GM12878 (cell line): ENCODE measurements at regions not wholly inside any gene's neighbourhood (a gene's known extent, or its start where the extent isn't known, plus 50 kb on each side); places are given as distances from the start of the nearest gene placed in this dataset.

Experiments
- ATAC-seq: fragments of 200-7000 bp; cut with Tn5 transposase; 3 replicates; pipeline ENCODE4 v1.9.1; 2020; ENCODE audit warnings: mild to moderate bottlenecking, moderate library complexity
- BruUV-seq: library from RNA; stranded (reverse); fragments of 400-500 nt; replicated peaks from 2 replicates; lab custom pipeline; 2021; lab: Mats Ljungman, UMichigan
- CTCF ChIA-PET: fragments of 300-600 bp; sonication (Branson Sonifier 250); formaldehyde crosslinking; extraction: SDS; loops from one replicate; lab custom pipeline; 2021; ENCODE audit warnings: inconsistent platforms; lab: Yijun Ruan, JAX
- POLR2A ChIA-PET: fragments of 350-600 bp; formaldehyde crosslinking; extraction: SDS; loops from one replicate; lab custom pipeline; 2021; ENCODE audit warnings: inconsistent platforms; lab: Charles Lee
- RAD21 ChIA-PET: fragments of 300-600 bp; sonication (Branson Sonifier 250); formaldehyde crosslinking; loops from one replicate; lab custom pipeline; 2023; ENCODE audit warnings: antibody characterized with exemption; ENCODE audit not compliant: unreplicated experiment; lab: Charles Lee
- SMC1A ChIA-PET: fragments of 300-600 bp; sonication (Branson Sonifier 250); formaldehyde crosslinking; loops from one replicate; lab custom pipeline; 2023; ENCODE audit not compliant: unreplicated experiment, uncharacterized antibody; lab: Charles Lee
- DNase-seq: peaks from one replicate; pipeline ENCODE4 v3.0.0-alpha.2; 2011; ENCODE audit warnings: low read depth, low spot score
- FAIRE-seq: peaks from 3 replicates; lab custom pipeline; 2011; peaks lifted over from hg19 to GRCh38; lab: Jason Lieb, UNC
- H2AFZ ChIP-seq: 2 replicates; pipeline ENCODE4 v1.6.0; 2011; ENCODE audit warnings: low read depth, low read length, control low read depth; ENCODE audit not compliant: control insufficient read depth
- H3K27ac ChIP-seq: 2 replicates; pipeline ENCODE4 v1.5.1; 2011; ENCODE audit warnings: control low read depth; ENCODE audit not compliant: control insufficient read depth, insufficient read depth
- H3K27me3 ChIP-seq, 2 experiments: replicated peaks in 1 of 2; 2 replicates each; pipeline versions ENCODE4 v1.6.0 to v1.6.1; 2011; ENCODE audit warnings: low read length in 1 of 2; ENCODE audit not compliant: control insufficient read depth in 2 of 2, insufficient read depth in 2 of 2
- H3K36me3 ChIP-seq, 2 experiments: 2 replicates each; pipeline ENCODE4 v1.5.1; 2011; ENCODE audit warnings: low read length in 1 of 2; ENCODE audit not compliant: control insufficient read depth in 2 of 2, insufficient read depth in 2 of 2
- H3K4me1 ChIP-seq: 2 replicates; pipeline ENCODE4 v1.6.1; 2011; ENCODE audit warnings: mild to moderate bottlenecking, low read length, moderate library complexity, mixed read lengths; ENCODE audit not compliant: control insufficient read depth, insufficient read depth
- H3K4me2 ChIP-seq: 2 replicates; pipeline ENCODE4 v1.6.0; 2011; ENCODE audit warnings: control low read depth; ENCODE audit not compliant: control insufficient read depth, insufficient read depth
- H3K4me3 ChIP-seq: fragments of 200-600 bp; sonication (generic); 2 replicates; pipeline ENCODE4 v1.5.1; 2016
- H3K79me2 ChIP-seq: 2 replicates; pipeline ENCODE4 v1.6.0; 2011; ENCODE audit warnings: low read length; ENCODE audit not compliant: control insufficient read depth, insufficient read depth
- H3K9ac ChIP-seq: 2 replicates; pipeline ENCODE4 v1.8.0; 2011; ENCODE audit warnings: low read length, control low read depth, mixed read lengths; ENCODE audit not compliant: control insufficient read depth, insufficient read depth
- H3K9me3 ChIP-seq: replicated peaks from 3 replicates; pipeline ENCODE4 v1.5.1; 2011; ENCODE audit warnings: mild to moderate bottlenecking, low read length; ENCODE audit not compliant: control insufficient read depth, insufficient read depth
- H4K20me1 ChIP-seq: 2 replicates; pipeline ENCODE4 v1.6.0; 2011; ENCODE audit not compliant: control insufficient read depth, insufficient read depth
- CBFB ChIP-seq: IDR thresholded peaks from 2 replicates; pipeline ENCODE4 v1.6.1; 2016; ENCODE audit warnings: antibody characterized with exemption, low read depth
- CBX5 ChIP-seq: sonication (generic); IDR thresholded peaks from 2 replicates; pipeline ENCODE4 v1.6.1; 2016; ENCODE audit warnings: low read depth, moderate library complexity, mild to moderate bottlenecking, inconsistent platforms
- ESRRA ChIP-seq: IDR thresholded peaks from 2 replicates; pipeline ENCODE4 v1.6.1; 2012; ENCODE audit warnings: mild to moderate bottlenecking, low read length, improper control_type of control experiment
- GABPA ChIP-seq: IDR thresholded peaks from 2 replicates; pipeline ENCODE4 v1.6.1; 2014; ENCODE audit warnings: antibody characterized with exemption, low read depth, mild to moderate bottlenecking, inconsistent platforms
- MEF2B ChIP-seq: fragments of 450-650 bp; IDR thresholded peaks from 2 replicates; pipeline ENCODE4 v1.6.1; 2018; ENCODE audit warnings: mild to moderate bottlenecking, moderate library complexity; ENCODE audit not compliant: partially characterized antibody, poor library complexity, severe bottlenecking
- NR2F1 ChIP-seq: fragments of 450-650 bp; conservative IDR thresholded peaks from 2 replicates; pipeline ENCODE4 v1.6.1; 2017; ENCODE audit warnings: mild to moderate bottlenecking
- NRF1 ChIP-seq: conservative IDR thresholded peaks from 2 replicates; pipeline ENCODE4 v1.6.1; 2011; ENCODE audit warnings: mild to moderate bottlenecking, low read depth, low read length, improper control_type of control experiment
- RAD51 ChIP-seq: fragments of 450-650 bp; IDR thresholded peaks from 2 replicates; pipeline ENCODE4 v1.6.1; 2016; ENCODE audit warnings: moderate library complexity, mild to moderate bottlenecking, inconsistent platforms
- RFX5 ChIP-seq: IDR thresholded peaks from 2 replicates; pipeline ENCODE4 v1.6.1; 2011; ENCODE audit warnings: low read depth, low read length, improper control_type of control experiment
- SPI1 ChIP-seq: IDR thresholded peaks from 2 replicates; pipeline ENCODE4 v1.6.1; 2011; ENCODE audit warnings: low read depth, mild to moderate bottlenecking, low read length, moderate library complexity, borderline replicate concordance; ENCODE audit not compliant: insufficient read depth
- SRF ChIP-seq, 2 experiments: IDR thresholded peaks; 2 replicates each; pipeline ENCODE4 v1.6.1; 2011; ENCODE audit warnings: low read depth in 2 of 2, low read length in 2 of 2, mild to moderate bottlenecking in 1 of 2, moderate library complexity in 1 of 2
- SUPT20H ChIP-seq: IDR thresholded peaks from 2 replicates; pipeline ENCODE4 v1.6.1; 2011; ENCODE audit warnings: low read depth, mild to moderate bottlenecking, low read length, moderate library complexity, borderline replicate concordance; ENCODE audit not compliant: control insufficient read depth
- ZSCAN29 ChIP-seq: fragments of 450-650 bp; IDR thresholded peaks from 2 replicates; pipeline ENCODE4 v1.6.1; 2017; ENCODE audit warnings: mild to moderate bottlenecking, moderate library complexity
- WGBS: methylation state at CpG from one replicate; pipeline ENCODE4 v1.1.6; 2016; ENCODE audit warnings: low lambda C conversion rate; ENCODE audit not compliant: insufficient replicate concordance, insufficient coverage; ENCODE audit errors: missing lambda C conversion rate; 5-methylcytosine and 5-hydroxymethylcytosine counted together
- in situ Hi-C: fragments of 300-500 bp; cut with MboI; formaldehyde crosslinking; loops from 9 replicates; pipeline ENCODE4 v1.14.3; 2018; ENCODE audit warnings: mixed read lengths
- intact Hi-C: fragments of 100-400 bp; cut with micrococcal nuclease; formaldehyde crosslinking; loops from one replicate; pipeline ENCODE4 v1.14.2; 2022; ENCODE audit not compliant: unreplicated experiment
- TF ChIP-seq, protein P1 (sequence below): IDR thresholded peaks from 2 replicates; pipeline ENCODE4 v1.6.1; 2012; ENCODE audit warnings: improper control_type of control experiment, low read depth, low read length; ENCODE audit not compliant: insufficient replicate concordance
- TF ChIP-seq, protein P2 (sequence below): fragments of 450-650 bp; IDR thresholded peaks from 2 replicates; pipeline ENCODE4 v1.6.1; 2016; ENCODE audit warnings: mild to moderate bottlenecking
- TF ChIP-seq, protein P3 (sequence below): fragments of 450-650 bp; IDR thresholded peaks from 2 replicates; pipeline ENCODE4 v1.6.1; 2017; ENCODE audit warnings: mild to moderate bottlenecking, moderate library complexity

DNA sequence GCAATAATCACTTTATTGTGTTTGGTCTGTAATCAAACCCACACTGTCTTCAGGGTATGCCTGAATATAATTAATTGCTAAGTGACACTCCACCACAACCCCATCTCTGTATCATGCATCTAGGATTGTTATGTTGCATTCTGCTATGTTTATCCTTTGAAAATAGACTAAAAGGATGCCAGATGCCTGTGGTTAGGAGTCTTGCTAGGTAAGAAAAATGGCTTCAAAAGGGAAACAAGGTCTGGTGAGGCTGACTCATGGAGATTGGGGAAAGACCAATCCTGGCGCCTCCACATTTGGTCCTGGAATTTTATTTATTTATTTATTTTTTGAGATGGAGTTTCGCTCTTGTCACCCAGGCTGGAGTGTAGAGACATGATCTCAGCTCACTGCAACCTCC lies 360.5 kb upstream of the SLC7A11 start:
- Histone ChIP-seq H4K20me1 (no peaks in the 10 kb centered on the region), H3K79me2 (no peaks in the 10 kb centered on the region), H3K4me2 (no peak overlapping the region), H3K4me1 (no peaks in the 10 kb centered on the region), H2AFZ (no peak overlapping the region), H3K36me3 (no peaks in the 10 kb centered on the region), H3K9me3 (no peaks in the 10 kb centered on the region), H3K4me3 (no peak overlapping the region), H3K27me3 (no peaks in the 10 kb centered on the region), H3K9ac (no peak overlapping the region), H3K27ac (no peak overlapping the region)
- SMC1A ChIA-PET: no interaction called here
- no peak for DNase-seq
- CTCF ChIA-PET: no interaction called here
- 7% methylated on average over 2 of the region's 2 CpGs for WGBS
- POLR2A ChIA-PET: no interaction called here
- FAIRE-seq: no peak
- no TSS peak for BruUV-seq
- RAD21 ChIA-PET: no interaction called here
- intact Hi-C loops (no loop called here), in situ Hi-C loops (no loop called here)
- ATAC-seq: no peak
- TF ChIP-seq, protein P1, sequence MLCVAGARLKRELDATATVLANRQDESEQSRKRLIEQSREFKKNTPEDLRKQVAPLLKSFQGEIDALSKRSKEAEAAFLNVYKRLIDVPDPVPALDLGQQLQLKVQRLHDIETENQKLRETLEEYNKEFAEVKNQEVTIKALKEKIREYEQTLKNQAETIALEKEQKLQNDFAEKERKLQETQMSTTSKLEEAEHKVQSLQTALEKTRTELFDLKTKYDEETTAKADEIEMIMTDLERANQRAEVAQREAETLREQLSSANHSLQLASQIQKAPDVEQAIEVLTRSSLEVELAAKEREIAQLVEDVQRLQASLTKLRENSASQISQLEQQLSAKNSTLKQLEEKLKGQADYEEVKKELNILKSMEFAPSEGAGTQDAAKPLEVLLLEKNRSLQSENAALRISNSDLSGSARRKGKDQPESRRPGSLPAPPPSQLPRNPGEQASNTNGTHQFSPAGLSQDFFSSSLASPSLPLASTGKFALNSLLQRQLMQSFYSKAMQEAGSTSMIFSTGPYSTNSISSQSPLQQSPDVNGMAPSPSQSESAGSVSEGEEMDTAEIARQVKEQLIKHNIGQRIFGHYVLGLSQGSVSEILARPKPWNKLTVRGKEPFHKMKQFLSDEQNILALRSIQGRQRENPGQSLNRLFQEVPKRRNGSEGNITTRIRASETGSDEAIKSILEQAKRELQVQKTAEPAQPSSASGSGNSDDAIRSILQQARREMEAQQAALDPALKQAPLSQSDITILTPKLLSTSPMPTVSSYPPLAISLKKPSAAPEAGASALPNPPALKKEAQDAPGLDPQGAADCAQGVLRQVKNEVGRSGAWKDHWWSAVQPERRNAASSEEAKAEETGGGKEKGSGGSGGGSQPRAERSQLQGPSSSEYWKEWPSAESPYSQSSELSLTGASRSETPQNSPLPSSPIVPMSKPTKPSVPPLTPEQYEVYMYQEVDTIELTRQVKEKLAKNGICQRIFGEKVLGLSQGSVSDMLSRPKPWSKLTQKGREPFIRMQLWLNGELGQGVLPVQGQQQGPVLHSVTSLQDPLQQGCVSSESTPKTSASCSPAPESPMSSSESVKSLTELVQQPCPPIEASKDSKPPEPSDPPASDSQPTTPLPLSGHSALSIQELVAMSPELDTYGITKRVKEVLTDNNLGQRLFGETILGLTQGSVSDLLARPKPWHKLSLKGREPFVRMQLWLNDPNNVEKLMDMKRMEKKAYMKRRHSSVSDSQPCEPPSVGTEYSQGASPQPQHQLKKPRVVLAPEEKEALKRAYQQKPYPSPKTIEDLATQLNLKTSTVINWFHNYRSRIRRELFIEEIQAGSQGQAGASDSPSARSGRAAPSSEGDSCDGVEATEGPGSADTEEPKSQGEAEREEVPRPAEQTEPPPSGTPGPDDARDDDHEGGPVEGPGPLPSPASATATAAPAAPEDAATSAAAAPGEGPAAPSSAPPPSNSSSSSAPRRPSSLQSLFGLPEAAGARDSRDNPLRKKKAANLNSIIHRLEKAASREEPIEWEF: no peak
- no peak for TF ChIP-seq RAD51
- TF ChIP-seq RFX5: no peak
- TF ChIP-seq, protein P2, sequence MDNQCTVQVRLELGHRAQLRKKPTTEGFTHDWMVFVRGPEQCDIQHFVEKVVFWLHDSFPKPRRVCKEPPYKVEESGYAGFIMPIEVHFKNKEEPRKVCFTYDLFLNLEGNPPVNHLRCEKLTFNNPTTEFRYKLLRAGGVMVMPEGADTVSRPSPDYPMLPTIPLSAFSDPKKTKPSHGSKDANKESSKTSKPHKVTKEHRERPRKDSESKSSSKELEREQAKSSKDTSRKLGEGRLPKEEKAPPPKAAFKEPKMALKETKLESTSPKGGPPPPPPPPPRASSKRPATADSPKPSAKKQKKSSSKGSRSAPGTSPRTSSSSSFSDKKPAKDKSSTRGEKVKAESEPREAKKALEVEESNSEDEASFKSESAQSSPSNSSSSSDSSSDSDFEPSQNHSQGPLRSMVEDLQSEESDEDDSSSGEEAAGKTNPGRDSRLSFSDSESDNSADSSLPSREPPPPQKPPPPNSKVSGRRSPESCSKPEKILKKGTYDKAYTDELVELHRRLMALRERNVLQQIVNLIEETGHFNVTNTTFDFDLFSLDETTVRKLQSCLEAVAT: no peak
- no peak for TF ChIP-seq ZSCAN29
- TF ChIP-seq CBFB: no peak
- TF ChIP-seq MEF2B: no peak
- no peak for TF ChIP-seq SUPT20H
- no peak for TF ChIP-seq NR2F1
- TF ChIP-seq CBX5: no peak
- TF ChIP-seq GABPA: no peak
- TF ChIP-seq NRF1: no peak
- no peak for TF ChIP-seq ESRRA
- no peak for TF ChIP-seq SPI1
- TF ChIP-seq SRF (IDR thresholded peaks at IDR 0.05; ENCODE audit: low read depth in 2 of 2, low read length in 2 of 2): no peak
- TF ChIP-seq, protein P3, sequence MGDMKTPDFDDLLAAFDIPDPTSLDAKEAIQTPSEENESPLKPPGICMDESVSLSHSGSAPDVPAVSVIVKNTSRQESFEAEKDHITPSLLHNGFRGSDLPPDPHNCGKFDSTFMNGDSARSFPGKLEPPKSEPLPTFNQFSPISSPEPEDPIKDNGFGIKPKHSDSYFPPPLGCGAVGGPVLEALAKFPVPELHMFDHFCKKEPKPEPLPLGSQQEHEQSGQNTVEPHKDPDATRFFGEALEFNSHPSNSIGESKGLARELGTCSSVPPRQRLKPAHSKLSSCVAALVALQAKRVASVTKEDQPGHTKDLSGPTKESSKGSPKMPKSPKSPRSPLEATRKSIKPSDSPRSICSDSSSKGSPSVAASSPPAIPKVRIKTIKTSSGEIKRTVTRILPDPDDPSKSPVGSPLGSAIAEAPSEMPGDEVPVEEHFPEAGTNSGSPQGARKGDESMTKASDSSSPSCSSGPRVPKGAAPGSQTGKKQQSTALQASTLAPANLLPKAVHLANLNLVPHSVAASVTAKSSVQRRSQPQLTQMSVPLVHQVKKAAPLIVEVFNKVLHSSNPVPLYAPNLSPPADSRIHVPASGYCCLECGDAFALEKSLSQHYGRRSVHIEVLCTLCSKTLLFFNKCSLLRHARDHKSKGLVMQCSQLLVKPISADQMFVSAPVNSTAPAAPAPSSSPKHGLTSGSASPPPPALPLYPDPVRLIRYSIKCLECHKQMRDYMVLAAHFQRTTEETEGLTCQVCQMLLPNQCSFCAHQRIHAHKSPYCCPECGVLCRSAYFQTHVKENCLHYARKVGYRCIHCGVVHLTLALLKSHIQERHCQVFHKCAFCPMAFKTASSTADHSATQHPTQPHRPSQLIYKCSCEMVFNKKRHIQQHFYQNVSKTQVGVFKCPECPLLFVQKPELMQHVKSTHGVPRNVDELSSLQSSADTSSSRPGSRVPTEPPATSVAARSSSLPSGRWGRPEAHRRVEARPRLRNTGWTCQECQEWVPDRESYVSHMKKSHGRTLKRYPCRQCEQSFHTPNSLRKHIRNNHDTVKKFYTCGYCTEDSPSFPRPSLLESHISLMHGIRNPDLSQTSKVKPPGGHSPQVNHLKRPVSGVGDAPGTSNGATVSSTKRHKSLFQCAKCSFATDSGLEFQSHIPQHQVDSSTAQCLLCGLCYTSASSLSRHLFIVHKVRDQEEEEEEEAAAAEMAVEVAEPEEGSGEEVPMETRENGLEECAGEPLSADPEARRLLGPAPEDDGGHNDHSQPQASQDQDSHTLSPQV: no peak
